Upper lobe of left lung (tissue), 6 donors: ENCODE measurements at regions not wholly inside any gene's neighbourhood (a gene's known extent, or its start where the extent isn't known, plus 50 kb on each side); places are given as distances from the start of the nearest gene placed in this dataset.
"Not testable (repeated sequence)": the region's sequence is repeated elsewhere in the genome, so short reads cannot be mapped to it uniquely, and the experiment has no call there.

Experiments used
- ATAC-seq, 2 donors: fragments of 200-7000 bp; cut with Tn5 transposase; one replicate each; pipeline ENCODE4 v1.9.1; 2022; ENCODE audit warnings: mild to moderate bottlenecking in 2 of 2, moderate library complexity in 2 of 2; ENCODE audit not compliant: low FRiP score in 2 of 2
- DNase-seq, 2 donors: peaks; one replicate each; pipeline ENCODE4 v3.0.0-alpha.2; 2019 to 2020
- H3K27ac ChIP-seq, 4 donors: fragments of 200-600 bp; sonication (generic); one replicate each; pipeline ENCODE4 v1.5.1; 2016 to 2019
- H3K27me3 ChIP-seq, 4 donors: fragments of 200-600 bp; sonication (generic); one replicate each; pipeline ENCODE4 v1.5.1; 2017 to 2019
- H3K36me3 ChIP-seq, 4 donors: fragments of 200-600 bp; sonication (generic); one replicate each; pipeline ENCODE4 v1.5.1; 2016 to 2019
- H3K4me1 ChIP-seq, 4 donors: fragments of 200-600 bp; sonication (generic); one replicate each; pipeline ENCODE4 v1.5.1; 2018 to 2019
- H3K4me3 ChIP-seq, 4 donors: fragments of 200-600 bp; sonication (generic); one replicate each; pipeline ENCODE4 v1.5.1; 2017 to 2019; ENCODE audit warnings: mild to moderate bottlenecking in 2 of 4, moderate library complexity in 1 of 4
- H3K9me3 ChIP-seq, 4 donors: fragments of 200-600 bp; sonication (generic); one replicate each; pipeline ENCODE4 v1.5.1; 2018 to 2019
- CTCF ChIP-seq, 6 experiments: fragments of 450-650 bp in 4 of 6; fragments of 200-600 bp in 2 of 6; sonication (generic) in 2 of 6; IDR thresholded peaks; one replicate each; pipeline ENCODE4 v1.5.1; 2016 to 2019; ENCODE audit warnings: antibody characterized with exemption in 6 of 6
- EP300 ChIP-seq, 4 donors: sonication (generic); formaldehyde crosslinking; IDR thresholded peaks; one replicate each; pipeline ENCODE4 v1.5.1; 2017; ENCODE audit warnings: antibody characterized with exemption in 4 of 4, control low read depth in 2 of 4
- POLR2A ChIP-seq, 4 donors: fragments of 450-650 bp; IDR thresholded peaks; one replicate each; pipeline ENCODE4 v1.5.1; 2016 to 2017; ENCODE audit warnings: antibody characterized with exemption in 4 of 4, mild to moderate bottlenecking in 2 of 4
- POLR2AphosphoS5 ChIP-seq, 2 donors: sonication (generic); formaldehyde crosslinking; IDR thresholded peaks; one replicate each; pipeline ENCODE4 v1.5.1; 2017; ENCODE audit warnings: antibody characterized with exemption in 2 of 2
- WGBS, 2 donors: methylation state at CpG; one replicate each; pipeline ENCODE4 v1.1.5; 2017 to 2018; 5-methylcytosine and 5-hydroxymethylcytosine counted together
- donor health status: DM: no; HTN: no; CAD: no; lungs with moderate emphysema.
- donor health status: DM: no; HTN: yes; CAD: no; lungs with severe emphysema.

DNA sequence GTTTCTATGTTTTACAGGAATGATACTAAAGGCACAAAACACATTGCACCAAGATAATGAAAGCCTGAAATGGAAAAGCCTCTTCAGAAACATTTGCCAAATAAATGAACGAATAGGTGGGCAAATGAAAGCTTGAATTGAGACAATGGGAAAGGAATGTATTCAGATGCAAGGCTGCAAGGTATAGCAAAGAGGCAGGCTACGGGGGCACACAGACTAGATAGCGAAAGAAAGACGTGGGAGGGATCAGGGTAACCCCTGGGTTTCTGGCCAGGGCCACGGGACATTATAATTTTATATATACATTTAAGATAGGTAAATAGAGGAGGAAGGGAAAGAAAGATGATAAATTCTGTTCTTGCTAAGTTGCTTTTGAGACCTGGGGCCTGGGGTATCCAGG, 95.9 kb upstream of the NLGN1 start:
- ATAC-seq (no peak), DNase-seq (no peak)
- Histone ChIP-seq H3K36me3 (no peaks in the 10 kb centered on the region), H3K27ac (no peak overlapping the region), H3K27me3 (no peaks in the 10 kb centered on the region), H3K4me1 (no peaks in the 10 kb centered on the region), H3K4me3 (no peak overlapping the region), H3K9me3 (no peaks in the 10 kb centered on the region)
- TF ChIP-seq POLR2AphosphoS5 (IDR thresholded peaks at IDR 0.05) (no peak), EP300 (IDR thresholded peaks at IDR 0.05) (no peak), POLR2A (IDR thresholded peaks at IDR 0.05) (no peak), CTCF (IDR thresholded peaks at IDR 0.05) (no peak)
- WGBS, 2 donors: 53 to 61% methylated on average over 5 of the region's 5 CpGs

GRCh38 chr3:173289072-173289471, 108.5 kb upstream of the NLGN1 start:
- no peak overlapping the region for H3K27ac ChIP-seq
- no peak overlapping the region for H3K4me3 ChIP-seq
- no peaks in the 10 kb centered on the region for H3K27me3 ChIP-seq
- H3K36me3 ChIP-seq: no peaks in the 10 kb centered on the region
- no peak for ATAC-seq
- WGBS, 2 donors: 50 to 70% methylated on average over 1 of the region's 1 CpG
- no peaks in the 10 kb centered on the region for H3K4me1 ChIP-seq
- no peak for TF ChIP-seq POLR2A (IDR thresholded peaks at IDR 0.05)
- TF ChIP-seq EP300 (IDR thresholded peaks at IDR 0.05): no peak
- no peak for TF ChIP-seq CTCF (IDR thresholded peaks at IDR 0.05)
- DNase-seq: no peak
- H3K9me3 ChIP-seq: no peaks in the 10 kb centered on the region

DNA sequence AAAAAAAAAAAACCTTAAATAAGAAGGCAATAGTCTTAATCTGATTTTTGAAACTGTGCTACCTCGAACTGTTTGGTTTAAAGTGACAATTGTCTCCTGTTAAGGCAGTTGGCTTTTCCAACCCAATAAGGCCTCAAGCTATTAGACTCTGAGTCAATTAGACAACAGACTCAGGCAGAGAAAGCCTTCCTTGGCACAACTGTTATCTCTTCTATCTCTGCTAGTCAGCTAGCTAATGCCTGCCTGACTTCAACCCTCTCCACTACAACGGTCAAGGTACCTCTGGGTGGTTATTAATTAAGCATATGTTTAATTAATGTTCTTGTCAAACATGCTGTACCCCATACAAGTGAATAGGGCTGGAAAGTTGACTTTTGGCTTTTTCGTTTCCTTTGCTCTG, 110.2 kb upstream of the NLGN1 start:
- 65 to 66% methylated on average over 3 of the region's 3 CpGs for WGBS, 2 donors

DNA sequence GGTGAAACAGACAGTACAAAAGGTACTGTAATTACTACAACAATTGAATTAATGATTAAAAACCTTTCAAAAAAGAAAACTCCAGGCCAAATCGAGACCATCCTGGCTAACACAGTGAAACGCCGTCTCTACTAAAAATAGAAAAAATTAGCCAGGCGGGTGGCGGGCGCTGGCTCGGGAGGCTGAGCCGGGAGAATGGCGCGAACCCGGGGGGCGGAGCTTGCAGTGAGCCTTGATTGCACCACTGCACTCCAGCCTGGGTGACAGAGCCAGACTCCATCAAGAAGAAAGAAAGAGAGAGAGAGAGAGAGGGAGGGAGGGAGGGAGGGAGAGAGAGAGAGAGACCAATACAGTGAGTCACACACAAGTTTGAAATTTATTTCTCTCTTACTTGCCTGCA, 111.0 kb upstream of the NLGN1 start:
- not testable (repeated sequence) for H3K36me3 ChIP-seq, H3K4me3 ChIP-seq, H3K9me3 ChIP-seq, H3K4me1 ChIP-seq, H3K27me3 ChIP-seq, ATAC-seq, H3K27ac ChIP-seq
- DNase-seq: peak in 1 of 2 donors; percentile 72
- 94 to 97% methylated on average over 12 of the region's 12 CpGs for WGBS, 2 donors

More for the DNA sequence above, 110.2 kb upstream of the NLGN1 start:
- H3K36me3 ChIP-seq: no peaks in the 10 kb centered on the region
- TF ChIP-seq EP300 (IDR thresholded peaks at IDR 0.05) (no peak), POLR2A (IDR thresholded peaks at IDR 0.05) (no peak)
- no peak overlapping the region for H3K4me3 ChIP-seq
- ATAC-seq (no peak), DNase-seq (no peak)
- H3K27ac ChIP-seq: no peak overlapping the region
- no peaks in the 10 kb centered on the region for H3K4me1 ChIP-seq
- no peaks in the 10 kb centered on the region for H3K9me3 ChIP-seq
- no peaks in the 10 kb centered on the region for H3K27me3 ChIP-seq

DNA sequence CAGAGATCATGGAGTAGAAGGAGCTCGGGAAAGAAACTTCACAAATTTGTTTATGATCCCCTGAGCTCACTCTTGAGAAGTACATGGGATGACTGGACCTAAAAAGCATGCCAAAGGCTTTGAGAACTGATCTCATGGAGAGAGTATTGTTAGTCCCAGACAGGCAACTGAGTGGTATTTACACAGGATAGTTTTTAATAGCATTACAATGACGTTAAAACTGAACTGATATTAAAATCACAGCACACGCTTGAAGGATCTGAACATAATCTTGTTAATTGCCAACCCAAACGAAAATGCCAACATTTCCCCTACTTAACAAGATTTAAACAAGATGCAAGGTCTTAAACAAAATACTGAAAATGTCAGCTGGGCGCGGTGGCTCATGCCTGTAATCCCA, 113.2 kb upstream of the NLGN1 start:
- 69 to 77% methylated on average over 6 of the region's 6 CpGs for WGBS, 2 donors
- no peaks in the 10 kb centered on the region for H3K4me1 ChIP-seq
- no peaks in the 10 kb centered on the region for H3K27me3 ChIP-seq
- DNase-seq: no peak
- ATAC-seq: no peak
- H3K27ac ChIP-seq: no peak overlapping the region
- H3K9me3 ChIP-seq: no peaks in the 10 kb centered on the region
- H3K36me3 ChIP-seq: no peaks in the 10 kb centered on the region
- H3K4me3 ChIP-seq: no peak overlapping the region
- TF ChIP-seq POLR2A (IDR thresholded peaks at IDR 0.05) (no peak), POLR2AphosphoS5 (IDR thresholded peaks at IDR 0.05) (no peak), EP300 (IDR thresholded peaks at IDR 0.05) (no peak), CTCF (IDR thresholded peaks at IDR 0.05) (no peak)

GRCh38 chr3:173275740-173276139, 121.8 kb upstream of the NLGN1 start:
- 95% methylated on average over 4 of the region's 4 CpGs for WGBS, 2 donors
- H3K9me3 ChIP-seq: no peaks in the 10 kb centered on the region
- no peaks in the 10 kb centered on the region for H3K36me3 ChIP-seq
- no peak for TF ChIP-seq EP300 (IDR thresholded peaks at IDR 0.05)
- TF ChIP-seq POLR2A (IDR thresholded peaks at IDR 0.05): no peak
- H3K27me3 ChIP-seq: no peaks in the 10 kb centered on the region
- no peak overlapping the region for H3K4me3 ChIP-seq
- H3K4me1 ChIP-seq: no peaks in the 10 kb centered on the region
- DNase-seq (no peak), ATAC-seq (no peak)
- H3K27ac ChIP-seq: no peak overlapping the region
